Stimulated activated CD4-positive, alpha-beta T cell treated with anti-CD3 and anti-CD28 coated beads, Interleukin-1b, Interleukin-23, amount 100 ng/mL, for 4 hours (primary cell): ENCODE measurements at regions not wholly inside any gene's neighbourhood (a gene's known extent, or its start where the extent isn't known, plus 50 kb on each side); places are given as distances from the start of the nearest gene placed in this dataset.
"Not testable (repeated sequence)": the region's sequence is repeated elsewhere in the genome, so short reads cannot be mapped to it uniquely, and the experiment has no call there.

Experiments used
- DNase-seq, 2 donors: peaks; one replicate each; pipeline ENCODE4 v3.0.0-alpha.2; 2020; ENCODE audit warnings: low read depth in 2 of 2

DNA sequence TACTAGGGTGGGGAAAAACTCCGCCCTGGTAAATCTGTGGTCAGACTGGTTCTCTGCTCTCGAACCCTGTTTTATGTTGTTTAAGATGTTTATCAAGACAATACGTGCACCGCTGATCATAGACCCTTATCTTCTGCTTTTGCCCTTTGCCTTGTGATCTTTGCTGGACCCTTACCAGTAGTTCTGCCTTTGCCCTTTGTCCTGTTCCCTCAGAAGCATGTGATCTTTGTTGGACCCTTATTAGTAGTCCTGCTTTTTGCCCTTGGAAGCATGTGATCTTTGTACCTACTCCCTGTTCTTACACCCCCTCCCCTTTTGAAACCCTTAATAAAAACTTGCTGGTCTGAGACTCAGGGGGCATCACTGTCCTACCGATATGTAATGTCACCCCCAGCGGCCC, 64.3 kb upstream of the EEF2KMT start:
- DNase-seq: not testable (repeated sequence)

- DNase-seq: not testable (repeated sequence)
These were observed 62.4 kb upstream of the EEF2KMT start for GRCh38 chr16:5160010-5160409.

GRCh38 chr16:5159537-5159936, 61.9 kb upstream of the EEF2KMT start:
- DNase-seq: not testable (repeated sequence)

- DNase-seq: no peak
These were observed 60.9 kb upstream of the EEF2KMT start for GRCh38 chr16:5158494-5158893.

DNA sequence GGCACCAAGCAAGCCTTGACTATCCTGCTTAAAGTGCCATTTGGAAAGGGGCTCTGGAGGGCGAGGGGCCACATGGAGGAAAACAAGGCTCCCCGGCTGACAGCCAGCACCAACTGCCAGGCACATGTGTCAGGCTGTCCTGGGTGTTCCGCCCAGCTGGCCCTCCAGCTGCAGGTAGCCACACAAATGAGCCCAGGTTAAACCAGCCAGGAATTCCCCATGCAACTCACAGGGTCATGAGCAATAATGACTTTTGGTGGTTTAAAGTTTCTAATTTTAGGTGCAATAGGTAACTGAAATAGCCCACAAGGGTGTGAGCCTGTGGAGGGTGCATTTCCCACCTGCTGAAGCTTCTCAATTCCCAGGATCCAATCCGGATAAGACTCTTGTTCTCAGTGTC, 58.9 kb upstream of the EEF2KMT start:
- not testable (repeated sequence) for DNase-seq

DNA sequence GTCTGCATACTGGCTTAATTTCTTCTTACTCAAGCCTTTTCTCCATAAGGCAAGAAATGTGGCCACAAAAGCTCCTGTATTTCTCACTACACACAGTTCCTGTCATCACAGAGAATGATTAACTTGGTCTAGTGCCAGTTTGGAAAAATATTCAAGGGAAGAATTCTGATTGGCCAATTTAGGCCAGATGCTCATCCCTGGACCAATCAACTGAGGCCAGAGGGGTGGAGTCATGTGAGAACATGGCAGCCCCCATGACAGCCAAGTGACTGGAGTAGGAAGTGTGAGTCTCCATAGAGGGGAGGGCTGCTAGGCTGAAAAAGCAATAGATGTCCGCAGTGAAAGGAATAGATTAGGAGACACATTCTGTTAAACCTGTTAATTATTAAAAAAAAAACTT, 56.4 kb upstream of the EEF2KMT start:
- not testable (repeated sequence) for DNase-seq

DNA sequence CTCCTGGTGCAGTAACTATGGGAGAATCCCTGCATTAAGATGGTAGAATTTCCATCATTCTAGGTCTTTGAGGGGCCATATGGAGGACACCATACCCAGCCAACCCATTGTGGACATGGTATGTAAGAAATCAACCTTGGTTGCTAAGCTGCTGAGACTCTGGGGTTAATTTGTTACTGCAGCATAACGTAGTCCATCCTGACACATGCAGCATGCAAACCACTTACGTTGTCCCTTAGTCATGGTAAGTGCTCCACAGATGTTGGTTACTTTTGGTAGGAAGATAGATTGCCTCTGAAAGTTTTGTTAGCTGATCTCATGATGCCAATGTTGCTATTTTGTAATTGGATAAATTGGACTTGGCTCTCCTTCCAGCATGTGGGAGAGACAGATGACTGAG, 53.8 kb upstream of the EEF2KMT start:
- not testable (repeated sequence) for DNase-seq
